ENCODE measurements at regions not wholly inside any gene's neighbourhood (a gene's known extent, or its start where the extent isn't known, plus 50 kb on each side); places are given as distances from the start of the nearest gene placed in this dataset.
A peak's percentile ranks its signal among the peaks of the same experiment; 100 is the strongest.

DNA sequence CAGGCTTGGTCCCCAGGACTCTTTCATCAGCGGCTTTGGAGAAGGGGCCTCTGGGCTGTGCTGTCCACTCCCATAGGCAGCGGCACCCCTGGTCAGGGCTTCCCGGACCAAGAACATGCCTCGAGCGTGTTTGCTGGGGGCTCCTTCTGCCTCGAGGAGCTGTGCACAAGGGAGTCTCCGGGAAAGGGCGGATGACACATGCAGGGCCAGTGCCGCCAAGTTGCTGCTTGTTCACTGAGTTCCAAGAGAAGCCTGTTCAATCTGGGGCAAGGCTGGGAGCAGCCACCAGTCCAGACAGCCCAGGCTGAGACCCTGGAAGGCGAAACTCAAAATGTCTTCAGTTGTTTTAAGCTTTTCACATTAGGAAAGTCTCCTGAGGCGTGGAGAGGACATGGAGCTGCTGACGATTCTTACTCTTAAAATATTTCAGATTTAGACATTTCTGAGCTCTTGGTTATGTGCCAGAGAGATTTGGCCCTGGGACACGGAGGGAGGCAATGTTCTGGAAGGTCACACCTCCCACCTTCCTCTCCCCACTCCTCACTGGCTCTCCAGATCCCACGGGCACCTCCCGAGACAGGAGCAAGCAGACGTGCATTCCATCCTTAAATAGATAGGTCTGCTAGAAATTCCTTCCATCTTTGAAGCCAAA is 84.5 kb upstream of the ZNF469 start:
- no peak overlapping the region for H3K4me3 Mint-ChIP-seq
- H3K9me3 Mint-ChIP-seq = peaks cover 5% of the 10 kb centered on the region
- Histone ChIP-seq H3K9ac (ENCODE audit: extremely low read depth, low read length, poor library complexity, severe bottlenecking) (no peak overlapping the region), H3K27me3 (ENCODE audit: control insufficient read depth, insufficient read depth, low read length, poor library complexity, severe bottlenecking) (no peaks in the 10 kb centered on the region), H3K9me3 (ENCODE audit: control insufficient read depth, low read length) (peaks cover under 1% of the 10 kb centered on the region), H3K36me3 (ENCODE audit: control insufficient read depth, insufficient read depth, low read length) (no peaks in the 10 kb centered on the region), H3K27ac (ENCODE audit: low read depth, low read length) (no peak overlapping the region), H3K4me1 (ENCODE audit: control insufficient read depth, insufficient read depth, low read length) (no peaks in the 10 kb centered on the region), H3K4me3 (ENCODE audit: low read length) (no peak overlapping the region)
- no peaks in the 10 kb centered on the region for H3K36me3 Mint-ChIP-seq (ENCODE audit: low read depth)
- WGBS, 2 experiments (ENCODE audit: insufficient coverage in 1 of 2, insufficient read length in 1 of 2) = 89 to 92% methylated on average over 11 to 16 of the region's 16 CpGs
- no peak overlapping the region for H3K27ac Mint-ChIP-seq
- TF ChIP-seq, protein P1, sequence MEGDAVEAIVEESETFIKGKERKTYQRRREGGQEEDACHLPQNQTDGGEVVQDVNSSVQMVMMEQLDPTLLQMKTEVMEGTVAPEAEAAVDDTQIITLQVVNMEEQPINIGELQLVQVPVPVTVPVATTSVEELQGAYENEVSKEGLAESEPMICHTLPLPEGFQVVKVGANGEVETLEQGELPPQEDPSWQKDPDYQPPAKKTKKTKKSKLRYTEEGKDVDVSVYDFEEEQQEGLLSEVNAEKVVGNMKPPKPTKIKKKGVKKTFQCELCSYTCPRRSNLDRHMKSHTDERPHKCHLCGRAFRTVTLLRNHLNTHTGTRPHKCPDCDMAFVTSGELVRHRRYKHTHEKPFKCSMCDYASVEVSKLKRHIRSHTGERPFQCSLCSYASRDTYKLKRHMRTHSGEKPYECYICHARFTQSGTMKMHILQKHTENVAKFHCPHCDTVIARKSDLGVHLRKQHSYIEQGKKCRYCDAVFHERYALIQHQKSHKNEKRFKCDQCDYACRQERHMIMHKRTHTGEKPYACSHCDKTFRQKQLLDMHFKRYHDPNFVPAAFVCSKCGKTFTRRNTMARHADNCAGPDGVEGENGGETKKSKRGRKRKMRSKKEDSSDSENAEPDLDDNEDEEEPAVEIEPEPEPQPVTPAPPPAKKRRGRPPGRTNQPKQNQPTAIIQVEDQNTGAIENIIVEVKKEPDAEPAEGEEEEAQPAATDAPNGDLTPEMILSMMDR (conservative IDR thresholded peaks at IDR 0.05) = no peak
- no peaks in the 10 kb centered on the region for H3K4me1 Mint-ChIP-seq
- DNase-seq = peak; percentile 32
- H3K27me3 Mint-ChIP-seq (ENCODE audit: insufficient read depth) = no peaks in the 10 kb centered on the region

- DNase-seq = no peak
- 89 to 98% methylated on average over 5 to 14 of the region's 14 CpGs for WGBS, 2 experiments (ENCODE audit: insufficient coverage in 1 of 2, insufficient read length in 1 of 2)
- H3K27ac Mint-ChIP-seq = no peak overlapping the region
- Histone ChIP-seq H3K4me1 (ENCODE audit: control insufficient read depth, insufficient read depth, low read length) (no peaks in the 10 kb centered on the region), H3K27me3 (ENCODE audit: control insufficient read depth, insufficient read depth, low read length, poor library complexity, severe bottlenecking) (no peaks in the 10 kb centered on the region), H3K9me3 (ENCODE audit: control insufficient read depth, low read length) (peaks cover 5% of the 10 kb centered on the region), H3K4me3 (ENCODE audit: low read length) (no peak overlapping the region), H3K27ac (ENCODE audit: low read depth, low read length) (no peak overlapping the region), H3K36me3 (ENCODE audit: control insufficient read depth, insufficient read depth, low read length) (no peaks in the 10 kb centered on the region), H3K9ac (ENCODE audit: extremely low read depth, low read length, poor library complexity, severe bottlenecking) (no peak overlapping the region)
- no peaks in the 10 kb centered on the region for H3K27me3 Mint-ChIP-seq (ENCODE audit: insufficient read depth)
- TF ChIP-seq, protein P1 (conservative IDR thresholded peaks at IDR 0.05) = no peak
- no peaks in the 10 kb centered on the region for H3K4me1 Mint-ChIP-seq
- H3K36me3 Mint-ChIP-seq (ENCODE audit: low read depth) = no peaks in the 10 kb centered on the region
- H3K4me3 Mint-ChIP-seq = no peak overlapping the region
- peaks cover 7% of the 10 kb centered on the region for H3K9me3 Mint-ChIP-seq
These were observed 83.7 kb upstream of the ZNF469 start for GRCh38 chr16:88298833-88299745.

DNA sequence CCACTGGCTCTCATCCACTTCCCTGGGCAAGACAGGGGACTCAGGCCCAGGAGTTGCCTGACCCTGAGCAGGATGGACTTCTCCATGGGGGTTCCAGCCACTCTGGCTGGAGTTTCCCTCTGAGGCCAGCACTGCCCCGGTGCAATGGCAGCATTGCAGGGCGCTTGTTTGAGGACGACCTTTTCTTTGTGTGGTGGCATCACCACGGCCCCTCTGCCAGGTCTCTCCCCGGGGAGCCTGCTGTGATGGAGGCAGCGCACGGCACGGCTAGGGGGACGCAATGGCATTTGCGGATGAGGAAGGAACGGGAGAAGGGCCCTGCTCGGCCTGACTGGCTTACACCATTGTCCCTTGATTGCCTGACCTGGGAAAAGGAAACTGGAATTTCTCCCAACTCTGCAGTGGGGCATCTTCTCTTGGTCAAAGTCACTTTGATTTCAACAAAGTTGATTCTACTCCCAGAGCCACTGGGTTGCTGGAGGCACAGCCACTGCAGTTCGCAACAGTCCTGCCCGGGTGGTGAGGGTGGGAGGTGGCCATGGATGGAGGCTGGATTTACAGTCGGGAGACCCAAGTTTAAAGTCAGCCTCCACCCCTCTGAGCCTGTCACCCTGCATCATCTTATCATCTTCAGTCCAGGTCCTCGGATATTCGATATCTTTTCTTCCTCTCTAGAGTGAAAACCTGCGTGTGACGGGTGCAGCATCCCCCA is 82.9 kb upstream of the ZNF469 start:
- H3K4me3 Mint-ChIP-seq = no peak overlapping the region
- Histone ChIP-seq H3K27me3 (ENCODE audit: control insufficient read depth, insufficient read depth, low read length, poor library complexity, severe bottlenecking) (no peaks in the 10 kb centered on the region), H3K9me3 (ENCODE audit: control insufficient read depth, low read length) (peaks cover 5% of the 10 kb centered on the region), H3K36me3 (ENCODE audit: control insufficient read depth, insufficient read depth, low read length) (no peaks in the 10 kb centered on the region), H3K4me3 (ENCODE audit: low read length) (no peak overlapping the region), H3K9ac (ENCODE audit: extremely low read depth, low read length, poor library complexity, severe bottlenecking) (no peak overlapping the region), H3K27ac (ENCODE audit: low read depth, low read length) (no peak overlapping the region), H3K4me1 (ENCODE audit: control insufficient read depth, insufficient read depth, low read length) (no peaks in the 10 kb centered on the region)
- H3K27ac Mint-ChIP-seq = no peak overlapping the region
- no peaks in the 10 kb centered on the region for H3K27me3 Mint-ChIP-seq (ENCODE audit: insufficient read depth)
- H3K9me3 Mint-ChIP-seq = peaks cover 7% of the 10 kb centered on the region
- TF ChIP-seq, protein P1 (conservative IDR thresholded peaks at IDR 0.05) = no peak
- H3K4me1 Mint-ChIP-seq = no peaks in the 10 kb centered on the region
- DNase-seq = no peak
- H3K36me3 Mint-ChIP-seq (ENCODE audit: low read depth) = no peaks in the 10 kb centered on the region
- WGBS, 2 experiments (ENCODE audit: insufficient coverage in 1 of 2, insufficient read length in 1 of 2) = 91 to 93% methylated on average over 18 to 19 of the region's 19 CpGs
